ENCODE measurements at regions not wholly inside any gene's neighbourhood (a gene's known extent, or its start where the extent isn't known, plus 50 kb on each side); places are given as distances from the start of the nearest gene placed in this dataset.

DNA sequence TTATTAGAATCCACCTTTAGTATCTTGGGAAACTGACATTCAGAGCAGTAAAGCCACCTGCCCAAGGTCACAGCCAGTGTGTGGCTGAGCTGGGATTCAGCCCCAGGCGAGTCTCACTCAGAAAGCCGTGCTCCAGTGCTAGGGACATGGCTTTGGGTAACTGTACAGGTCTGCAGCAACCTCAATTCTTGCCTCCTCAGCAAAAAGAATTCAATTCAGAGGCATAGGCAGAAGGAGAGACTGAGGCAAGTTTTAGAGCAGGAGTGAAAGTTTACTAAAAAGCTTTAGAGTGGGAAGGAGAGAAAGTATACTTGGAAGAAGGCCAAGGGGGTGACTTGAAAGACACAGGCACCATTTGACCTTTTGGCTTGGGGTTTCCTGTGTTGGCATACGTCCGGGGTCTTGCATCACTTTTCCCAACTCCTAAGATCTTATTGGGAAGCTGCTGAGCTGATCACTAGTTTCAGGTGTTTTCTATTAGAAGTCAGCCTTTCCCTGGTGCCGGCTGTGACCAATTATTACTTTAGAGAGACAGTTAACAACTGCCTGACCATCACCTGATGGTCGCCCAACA is 529.3 kb downstream of the MATN1 start:
- no peak overlapping the region for H3K4me3 ChIP-seq (ENCODE audit: low read depth in 1 of 2, low read length in 1 of 2)
- H3K36me3 ChIP-seq: no peaks in the 10 kb centered on the region
- peaks cover 11% of the 10 kb centered on the region for H3K27me3 ChIP-seq
- no peaks in the 10 kb centered on the region for H3K9me3 ChIP-seq
- no peak for TF ChIP-seq CTCF (IDR thresholded peaks at IDR 0.05)
- H3K27ac ChIP-seq: no peak overlapping the region
- no peaks in the 10 kb centered on the region for H3K4me1 ChIP-seq (ENCODE audit: control insufficient read depth in 1 of 2, insufficient read depth in 1 of 2, low read depth in 1 of 2, low read length in 1 of 2)

DNA sequence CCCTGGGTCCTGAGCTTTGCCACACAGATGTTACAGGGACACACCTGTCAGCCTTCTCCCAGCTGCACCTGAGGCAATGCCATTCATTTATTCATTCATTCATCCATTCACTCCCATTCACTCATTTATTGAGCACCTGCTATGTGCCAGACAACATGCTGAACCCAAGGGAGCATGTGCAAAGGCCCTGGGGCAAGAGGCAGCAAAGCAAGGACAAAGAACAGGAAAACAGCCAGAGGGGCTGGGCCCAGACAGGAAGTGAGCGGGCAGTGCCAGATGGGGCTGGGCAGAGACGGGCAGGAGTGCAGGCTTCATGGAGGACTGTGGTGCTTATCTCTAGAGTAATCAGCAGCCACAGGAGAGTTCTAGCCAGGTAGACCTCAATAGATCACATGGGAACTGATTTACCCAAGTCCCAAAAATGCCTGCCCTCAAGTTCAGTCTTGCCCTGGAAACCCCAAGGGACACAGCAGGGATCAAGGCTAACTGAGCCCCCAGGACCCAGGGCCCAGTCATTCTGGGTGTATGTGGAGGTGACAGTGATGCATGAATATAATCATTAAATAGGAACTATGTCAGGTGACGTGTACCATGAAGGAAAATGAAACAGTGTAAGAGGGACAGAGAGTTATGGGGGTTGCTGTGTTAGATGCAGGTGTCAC is 530.3 kb downstream of the MATN1 start:
- no peaks in the 10 kb centered on the region for H3K36me3 ChIP-seq
- H3K4me1 ChIP-seq (ENCODE audit: control insufficient read depth in 1 of 2, insufficient read depth in 1 of 2, low read depth in 1 of 2, low read length in 1 of 2): no peaks in the 10 kb centered on the region
- H3K4me3 ChIP-seq (ENCODE audit: low read depth in 1 of 2, low read length in 1 of 2): no peak overlapping the region
- H3K27me3 ChIP-seq: peaks cover 11% of the 10 kb centered on the region
- TF ChIP-seq CTCF (IDR thresholded peaks at IDR 0.05): no peak
- H3K27ac ChIP-seq: no peak overlapping the region
- H3K9me3 ChIP-seq: no peaks in the 10 kb centered on the region

DNA sequence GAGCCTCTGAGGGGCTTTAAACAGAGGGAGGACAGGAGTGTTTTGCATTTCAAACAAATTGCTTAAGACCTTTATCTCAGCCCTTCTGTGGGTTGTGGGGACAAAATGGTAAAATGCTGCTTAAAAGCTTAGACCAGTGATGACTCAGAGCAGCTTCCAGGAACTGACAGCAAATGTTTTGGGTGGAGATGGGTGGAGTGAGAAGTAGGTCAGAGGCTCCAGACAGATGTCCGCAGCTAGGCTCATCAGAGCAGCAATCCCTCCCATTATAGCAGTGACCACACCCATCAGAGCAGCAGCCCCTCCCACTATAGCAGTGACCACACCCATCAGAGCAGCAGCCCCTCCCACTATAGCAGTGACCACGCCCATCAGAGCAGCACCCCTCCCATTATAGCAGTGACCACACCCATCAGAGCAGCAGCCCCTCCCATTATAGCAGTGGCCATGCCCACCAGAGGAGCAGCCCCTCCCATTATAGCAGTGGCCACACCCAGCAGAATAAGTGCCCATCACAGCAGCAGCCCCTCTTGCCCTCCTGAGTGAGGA is 532.2 kb downstream of the MATN1 start:
- TF ChIP-seq CTCF (IDR thresholded peaks at IDR 0.05): no peak
- no peaks in the 10 kb centered on the region for H3K27me3 ChIP-seq
- H3K4me1 ChIP-seq (ENCODE audit: control insufficient read depth in 1 of 2, insufficient read depth in 1 of 2, low read depth in 1 of 2, low read length in 1 of 2): no peaks in the 10 kb centered on the region
- H3K36me3 ChIP-seq: no peaks in the 10 kb centered on the region
- H3K9me3 ChIP-seq: no peaks in the 10 kb centered on the region
- no peak overlapping the region for H3K4me3 ChIP-seq (ENCODE audit: low read depth in 1 of 2, low read length in 1 of 2)
- H3K27ac ChIP-seq: no peak overlapping the region

DNA sequence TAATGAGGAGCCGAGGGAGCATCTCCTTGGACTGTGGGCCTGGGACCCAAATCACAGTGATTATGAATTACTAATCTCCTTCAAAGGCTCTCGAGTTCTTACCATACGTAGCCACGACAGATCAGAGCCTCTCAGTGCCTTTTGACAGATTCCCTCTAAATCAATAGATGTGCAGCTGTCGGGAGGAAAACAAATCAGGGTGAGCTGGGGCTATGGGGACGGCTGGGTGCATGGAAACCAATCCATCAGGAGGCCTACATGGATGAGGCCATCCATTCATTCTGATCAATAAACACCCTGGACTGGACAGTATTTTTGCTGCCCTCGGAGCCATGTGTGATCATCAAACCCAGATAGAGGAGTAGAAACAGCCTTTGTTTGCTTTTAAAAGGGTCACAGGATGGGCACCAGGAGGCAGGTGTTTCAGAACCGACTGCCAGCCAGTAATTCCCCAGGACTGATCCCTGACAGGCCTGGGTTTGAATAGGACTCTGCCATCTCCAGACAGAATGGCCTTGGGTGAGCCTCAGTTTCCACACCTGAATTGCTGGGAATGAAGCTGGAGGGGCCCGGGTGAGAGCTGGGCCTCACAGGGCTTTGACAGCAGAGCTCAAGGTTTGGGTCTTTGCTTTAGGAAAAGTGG is 532.8 kb downstream of the MATN1 start:
- TF ChIP-seq CTCF (IDR thresholded peaks at IDR 0.05): no peak
- H3K9me3 ChIP-seq: no peaks in the 10 kb centered on the region
- H3K4me1 ChIP-seq (ENCODE audit: control insufficient read depth in 1 of 2, insufficient read depth in 1 of 2, low read depth in 1 of 2, low read length in 1 of 2): no peaks in the 10 kb centered on the region
- H3K27ac ChIP-seq: no peak overlapping the region
- H3K36me3 ChIP-seq: no peaks in the 10 kb centered on the region
- H3K27me3 ChIP-seq: peaks cover 3% of the 10 kb centered on the region
- no peak overlapping the region for H3K4me3 ChIP-seq (ENCODE audit: low read depth in 1 of 2, low read length in 1 of 2)

GRCh38 chr1:30189818-30190500 is 533.4 kb downstream of the MATN1 start:
- Histone ChIP-seq H3K9me3 (no peaks in the 10 kb centered on the region), H3K4me3 (ENCODE audit: low read depth in 1 of 2, low read length in 1 of 2) (no peak overlapping the region), H3K27me3 (peaks cover 3% of the 10 kb centered on the region), H3K27ac (no peak overlapping the region), H3K36me3 (no peaks in the 10 kb centered on the region), H3K4me1 (ENCODE audit: control insufficient read depth in 1 of 2, insufficient read depth in 1 of 2, low read depth in 1 of 2, low read length in 1 of 2) (no peaks in the 10 kb centered on the region)
- TF ChIP-seq CTCF (IDR thresholded peaks at IDR 0.05): no peak
